Keratinocyte (primary cell): ENCODE measurements at regions not wholly inside any gene's neighbourhood (a gene's known extent, or its start where the extent isn't known, plus 50 kb on each side); places are given as distances from the start of the nearest gene placed in this dataset.

Experiments
- DNase-seq: peaks from one replicate; pipeline ENCODE4 v3.0.0-alpha.2; 2011; ENCODE audit warnings: low read depth, missing footprints, low spot score
- FAIRE-seq: peaks from 2 replicates; lab custom pipeline; 2011; peaks lifted over from hg19 to GRCh38; lab: Jason Lieb, UNC
- H2AFZ ChIP-seq: 2 replicates; pipeline ENCODE4 v1.6.0; 2012; ENCODE audit warnings: low read length, control low read depth, inconsistent platforms; ENCODE audit not compliant: control insufficient read depth
- H3K27ac ChIP-seq: 2 replicates; pipeline ENCODE4 v1.5.1; 2011; ENCODE audit warnings: low read length; ENCODE audit not compliant: control insufficient read depth, insufficient read depth
- H3K27me3 ChIP-seq: 3 replicates; pipeline ENCODE4 v1.6.0; 2011; ENCODE audit warnings: low read length; ENCODE audit not compliant: control insufficient read depth, insufficient read depth; ENCODE audit errors: extremely low read depth
- H3K36me3 ChIP-seq, 2 experiments: 2 replicates in 1 of 2; 3 replicates in 1 of 2; pipeline ENCODE4 v1.5.1; 2011; ENCODE audit warnings: low read length in 2 of 2, mild to moderate bottlenecking in 1 of 2; ENCODE audit not compliant: control insufficient read depth in 2 of 2, insufficient read depth in 2 of 2; ENCODE audit errors: extremely low read depth in 1 of 2
- H3K4me1 ChIP-seq: 3 replicates; pipeline ENCODE4 v1.5.1; 2011; ENCODE audit warnings: low read length; ENCODE audit not compliant: control insufficient read depth, insufficient read depth; ENCODE audit errors: extremely low read depth
- H3K4me2 ChIP-seq: 3 replicates; pipeline ENCODE4 v1.6.0; 2011; ENCODE audit warnings: low read depth, low read length; ENCODE audit not compliant: control insufficient read depth, insufficient read depth; ENCODE audit errors: extremely low read depth
- H3K4me3 ChIP-seq, 3 experiments: fragments of 200-600 bp in 1 of 3; sonication (generic) in 1 of 3; 2 replicates in 2 of 3; 3 replicates in 1 of 3; pipeline ENCODE4 v1.5.1; 2011 to 2016; ENCODE audit warnings: low read length in 3 of 3, mild to moderate bottlenecking in 3 of 3, control low read depth in 2 of 3, inconsistent platforms in 1 of 3, low read depth in 1 of 3, mixed read lengths in 1 of 3, mixed run types in 1 of 3, moderate library complexity in 1 of 3; ENCODE audit not compliant: control insufficient read depth in 2 of 3, insufficient read depth in 2 of 3; ENCODE audit errors: extremely low read depth in 1 of 3
- H3K79me2 ChIP-seq: 2 replicates; pipeline ENCODE4 v1.6.0; 2012; ENCODE audit warnings: low read length; ENCODE audit not compliant: control insufficient read depth, insufficient read depth
- H3K9ac ChIP-seq: 3 replicates; pipeline ENCODE4 v1.6.0; 2011; ENCODE audit warnings: low read length; ENCODE audit not compliant: control insufficient read depth, insufficient read depth; ENCODE audit errors: extremely low read depth
- H3K9me1 ChIP-seq: 3 replicates; pipeline ENCODE4 v1.6.0; 2011; ENCODE audit warnings: low read length; ENCODE audit not compliant: control insufficient read depth, insufficient read depth; ENCODE audit errors: extremely low read depth
- H3K9me3 ChIP-seq: 2 replicates; pipeline ENCODE4 v1.5.1; 2012; ENCODE audit warnings: low read depth, low read length; ENCODE audit not compliant: control insufficient read depth
- H4K20me1 ChIP-seq: 3 replicates; pipeline ENCODE4 v1.6.0; 2011; ENCODE audit warnings: low read length; ENCODE audit not compliant: control insufficient read depth, insufficient read depth; ENCODE audit errors: extremely low read depth
- CTCF ChIP-seq, 3 experiments: IDR thresholded peaks in 1 of 3; conservative IDR thresholded peaks in 1 of 3; optimal IDR thresholded peaks in 1 of 3; 2 replicates in 2 of 3; 3 replicates in 1 of 3; pipeline versions ENCODE3 to v1.5.1; 2011; ENCODE audit warnings: low read length in 3 of 3, mild to moderate bottlenecking in 3 of 3, moderate library complexity in 2 of 3, control low read depth in 1 of 3, inconsistent platforms in 1 of 3; ENCODE audit not compliant: insufficient read depth in 2 of 3; ENCODE audit errors: extremely low read depth in 1 of 3
- EZH2 ChIP-seq: IDR thresholded peaks from one replicate; pipeline ENCODE4 v1.6.1; 2012; ENCODE audit warnings: inconsistent platforms, mild to moderate bottlenecking, low read length, moderate library complexity
- dilution Hi-C: fragments of 300-500 bp; cut with MboI; formaldehyde crosslinking; loops from one replicate; pipeline ENCODE4 v1.7.0; 2020; ENCODE audit warnings: low sequenced_read_pairs; ENCODE audit not compliant: extremely low pct_ligation_motif_present

DNA sequence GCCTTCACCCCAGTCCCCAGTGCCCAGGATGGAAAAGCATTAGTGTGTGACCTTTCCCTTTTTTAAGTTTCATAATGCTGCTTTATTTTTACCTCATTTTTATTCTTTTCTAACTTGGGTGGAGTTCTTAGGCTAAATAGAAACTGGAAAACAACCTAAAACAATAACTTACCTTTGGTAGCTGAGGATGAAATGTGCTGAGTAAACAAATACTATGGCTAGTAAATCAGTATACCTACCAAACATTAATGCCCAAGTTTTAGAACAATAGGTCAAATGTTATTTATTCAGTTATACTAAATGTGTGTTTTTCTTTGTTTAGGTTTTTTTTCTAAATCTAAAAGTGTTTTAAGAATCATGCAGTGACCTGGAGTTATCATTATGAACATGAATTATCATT, 226.6 kb upstream of the G2E3 start:
- Histone ChIP-seq H3K27ac (no peak overlapping the region), H3K9me3 (no peaks in the 10 kb centered on the region), H3K9me1 (no peaks in the 10 kb centered on the region), H3K9ac (no peak overlapping the region), H2AFZ (no peak overlapping the region), H3K4me2 (no peak overlapping the region), H4K20me1 (no peaks in the 10 kb centered on the region), H3K4me1 (no peaks in the 10 kb centered on the region), H3K27me3 (no peaks in the 10 kb centered on the region), H3K4me3 (no peak overlapping the region), H3K36me3 (no peaks in the 10 kb centered on the region), H3K79me2 (no peaks in the 10 kb centered on the region)
- FAIRE-seq, result no peak
- DNase-seq, result no peak
- dilution Hi-C loops, result no loop called here
- TF ChIP-seq EZH2 (no peak), CTCF (optimal IDR thresholded peaks at IDR 0.05 in 1 of 3, IDR thresholded peaks at IDR 0.05 in 1 of 3, conservative IDR thresholded peaks at IDR 0.05 in 1 of 3; ENCODE audit: extremely low read depth in 1 of 3, insufficient read depth in 2 of 3, low read length in 3 of 3) (no peak)

- H4K20me1 ChIP-seq, result no peaks in the 10 kb centered on the region
- dilution Hi-C loops, result no loop called here
- H3K4me3 ChIP-seq, result no peak overlapping the region
- no peaks in the 10 kb centered on the region for H3K4me1 ChIP-seq
- H3K9ac ChIP-seq, result no peak overlapping the region
- no peak overlapping the region for H2AFZ ChIP-seq
- FAIRE-seq, result no peak
- no peaks in the 10 kb centered on the region for H3K9me1 ChIP-seq
- no peaks in the 10 kb centered on the region for H3K36me3 ChIP-seq
- no peak overlapping the region for H3K27ac ChIP-seq
- TF ChIP-seq CTCF (optimal IDR thresholded peaks at IDR 0.05 in 1 of 3, IDR thresholded peaks at IDR 0.05 in 1 of 3, conservative IDR thresholded peaks at IDR 0.05 in 1 of 3; ENCODE audit: extremely low read depth in 1 of 3, insufficient read depth in 2 of 3, low read length in 3 of 3) (no peak), EZH2 (no peak)
- DNase-seq, result no peak
- no peaks in the 10 kb centered on the region for H3K79me2 ChIP-seq
- H3K9me3 ChIP-seq, result no peaks in the 10 kb centered on the region
- H3K4me2 ChIP-seq, result no peak overlapping the region
- no peaks in the 10 kb centered on the region for H3K27me3 ChIP-seq
These were observed 225.0 kb upstream of the G2E3 start for GRCh38 chr14:30333934-30334333.
